B cell (primary cell): ENCODE measurements at regions not wholly inside any gene's neighbourhood (a gene's known extent, or its start where the extent isn't known, plus 50 kb on each side); places are given as distances from the start of the nearest gene placed in this dataset.

Experiments
- CTCF ChIP-seq: fragments of 200-600 bp; IDR thresholded peaks from one replicate; pipeline ENCODE4 v1.8.0; 2022; ENCODE audit warnings: antibody characterized with exemption, mild to moderate bottlenecking
- EZH2 ChIP-seq: IDR thresholded peaks from 2 replicates; pipeline ENCODE4 v1.6.1; 2012; ENCODE audit warnings: borderline replicate concordance, low read depth, mild to moderate bottlenecking, moderate library complexity, low read length; ENCODE audit not compliant: insufficient read depth, poor library complexity, severe bottlenecking

- TF ChIP-seq CTCF (no peak), EZH2 (no peak)
Observed at GRCh38 chr3:159413319-159413718, 575.3 kb upstream of the IL12A start.
